ENCODE measurements at regions not wholly inside any gene's neighbourhood (a gene's known extent, or its start where the extent isn't known, plus 50 kb on each side); places are given as distances from the start of the nearest gene placed in this dataset.
"Not testable (repeated sequence)": the region's sequence is repeated elsewhere in the genome, so short reads cannot be mapped to it uniquely, and the experiment has no call there.

- Mint-ChIP-seq H3K27me3 (peaks cover 3% of the 10 kb centered on the region), H3K9me3 (no peaks in the 10 kb centered on the region), H3K27ac (no peak overlapping the region), H3K36me3 (no peaks in the 10 kb centered on the region), H3K4me1 (ENCODE audit: unreplicated experiment) (peaks cover 6% of the 10 kb centered on the region), H3K4me3 (no peak overlapping the region)
- TF ChIP-seq, protein P1, sequence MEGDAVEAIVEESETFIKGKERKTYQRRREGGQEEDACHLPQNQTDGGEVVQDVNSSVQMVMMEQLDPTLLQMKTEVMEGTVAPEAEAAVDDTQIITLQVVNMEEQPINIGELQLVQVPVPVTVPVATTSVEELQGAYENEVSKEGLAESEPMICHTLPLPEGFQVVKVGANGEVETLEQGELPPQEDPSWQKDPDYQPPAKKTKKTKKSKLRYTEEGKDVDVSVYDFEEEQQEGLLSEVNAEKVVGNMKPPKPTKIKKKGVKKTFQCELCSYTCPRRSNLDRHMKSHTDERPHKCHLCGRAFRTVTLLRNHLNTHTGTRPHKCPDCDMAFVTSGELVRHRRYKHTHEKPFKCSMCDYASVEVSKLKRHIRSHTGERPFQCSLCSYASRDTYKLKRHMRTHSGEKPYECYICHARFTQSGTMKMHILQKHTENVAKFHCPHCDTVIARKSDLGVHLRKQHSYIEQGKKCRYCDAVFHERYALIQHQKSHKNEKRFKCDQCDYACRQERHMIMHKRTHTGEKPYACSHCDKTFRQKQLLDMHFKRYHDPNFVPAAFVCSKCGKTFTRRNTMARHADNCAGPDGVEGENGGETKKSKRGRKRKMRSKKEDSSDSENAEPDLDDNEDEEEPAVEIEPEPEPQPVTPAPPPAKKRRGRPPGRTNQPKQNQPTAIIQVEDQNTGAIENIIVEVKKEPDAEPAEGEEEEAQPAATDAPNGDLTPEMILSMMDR (conservative IDR thresholded peaks at IDR 0.05), result no peak
- no peak for DNase-seq (ENCODE audit: extremely low spot score, unreplicated experiment)
Measured at GRCh38 chrX:65586491-65586890, 51.9 kb upstream of the LAS1L start.

DNA sequence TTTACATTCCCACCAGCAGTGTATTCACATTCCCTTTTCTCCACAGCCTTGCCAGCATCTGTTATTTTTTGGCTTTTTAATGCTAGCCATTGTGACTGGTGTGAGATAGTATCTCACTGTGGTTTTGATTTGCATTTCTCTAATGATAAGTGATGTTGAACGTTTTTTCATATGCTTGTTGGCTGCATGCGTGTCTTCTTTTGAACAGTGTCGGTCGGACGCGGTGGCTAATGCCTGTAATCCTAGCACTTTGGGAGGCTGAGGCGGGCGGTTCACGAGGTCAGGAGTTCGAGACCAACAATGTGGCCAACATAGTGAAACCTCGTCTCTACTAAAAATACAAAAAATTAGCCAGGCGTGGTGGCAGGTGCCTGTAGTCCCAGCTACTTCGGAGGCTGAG is 50.6 kb upstream of the LAS1L start:
- H3K9me3 Mint-ChIP-seq; H3K4me3 Mint-ChIP-seq; H3K36me3 Mint-ChIP-seq; DNase-seq (ENCODE audit: extremely low spot score, unreplicated experiment); H3K4me1 Mint-ChIP-seq (ENCODE audit: unreplicated experiment); H3K27ac Mint-ChIP-seq; H3K27me3 Mint-ChIP-seq: not testable (repeated sequence)

Measured in type B pancreatic cell (in vitro differentiated cells).